PC-3 (cell line): ENCODE measurements at regions not wholly inside any gene's neighbourhood (a gene's known extent, or its start where the extent isn't known, plus 50 kb on each side); places are given as distances from the start of the nearest gene placed in this dataset.

Experiments used
- CTCF ChIP-seq: fragments of 300-600 bp; sonication (generic); conservative IDR thresholded peaks from 2 replicates; pipeline ENCODE4 v1.5.1; 2017; ENCODE audit warnings: antibody characterized with exemption, low read depth, mild to moderate bottlenecking, low read length
- EZH2phosphoT487 ChIP-seq: fragments of 300-600 bp; sonication (generic); IDR thresholded peaks from 2 replicates; pipeline ENCODE4 v1.6.1; 2018; ENCODE audit warnings: mild to moderate bottlenecking, antibody characterized with exemption, low read length, borderline replicate concordance

GRCh38 chr10:100618632-100619255 lies 83.0 kb downstream of the HIF1AN start:
- TF ChIP-seq EZH2phosphoT487 (no peak), CTCF (no peak)
